ENCODE measurements at regions not wholly inside any gene's neighbourhood (a gene's known extent, or its start where the extent isn't known, plus 50 kb on each side); places are given as distances from the start of the nearest gene placed in this dataset.
"Not testable (repeated sequence)": the region's sequence is repeated elsewhere in the genome, so short reads cannot be mapped to it uniquely, and the experiment has no call there.

GRCh38 chr16:29328528-29328927, 78.0 kb downstream of the NPIPB11 start:
- DNase-seq (ENCODE audit: low read depth) = not testable (repeated sequence)

GRCh38 chr16:29327631-29328408, 78.7 kb downstream of the NPIPB11 start:
- not testable (repeated sequence) for DNase-seq (ENCODE audit: low read depth)

- DNase-seq (ENCODE audit: low read depth) = not testable (repeated sequence)
These were observed 80.1 kb downstream of the NPIPB11 start for GRCh38 chr16:29326164-29327125.

- DNase-seq (ENCODE audit: low read depth) = not testable (repeated sequence)
These were observed 82.8 kb downstream of the NPIPB11 start for GRCh38 chr16:29323725-29324124.

- no peak for DNase-seq (ENCODE audit: low read depth)
These were observed 84.9 kb downstream of the NPIPB11 start for GRCh38 chr16:29321585-29321984.

- no peak for DNase-seq (ENCODE audit: low read depth)
These were observed 85.5 kb downstream of the NPIPB11 start for GRCh38 chr16:29321000-29321393.

GRCh38 chr16:29320274-29320999, 86.1 kb downstream of the NPIPB11 start:
- DNase-seq (ENCODE audit: low read depth) = no peak

- DNase-seq (ENCODE audit: low read depth) = no peak
These were observed 86.8 kb downstream of the NPIPB11 start for GRCh38 chr16:29319726-29320125.

- DNase-seq (ENCODE audit: low read depth) = not testable (repeated sequence)
These were observed 87.9 kb downstream of the NPIPB11 start for GRCh38 chr16:29318561-29318968.

GRCh38 chr16:29318037-29318436, 88.5 kb downstream of the NPIPB11 start:
- no peak for DNase-seq (ENCODE audit: low read depth)

GRCh38 chr16:29317269-29317668, 89.2 kb downstream of the NPIPB11 start:
- no peak for DNase-seq (ENCODE audit: low read depth)

- DNase-seq (ENCODE audit: low read depth) = no peak
These were observed 89.7 kb downstream of the NPIPB11 start for GRCh38 chr16:29316761-29317183.

- DNase-seq (ENCODE audit: low read depth) = no peak
These were observed 90.5 kb downstream of the NPIPB11 start for GRCh38 chr16:29315916-29316517.

- DNase-seq (ENCODE audit: low read depth) = no peak
These were observed 91.5 kb downstream of the NPIPB11 start for GRCh38 chr16:29315046-29315445.

GRCh38 chr16:29314292-29314934, 92.1 kb downstream of the NPIPB11 start:
- DNase-seq (ENCODE audit: low read depth) = no peak

GRCh38 chr16:29313559-29314048, 92.9 kb downstream of the NPIPB11 start:
- DNase-seq (ENCODE audit: low read depth) = no peak

GRCh38 chr16:29312835-29313558, 93.5 kb downstream of the NPIPB11 start:
- no peak for DNase-seq (ENCODE audit: low read depth)

GRCh38 chr16:29312345-29312675, 94.2 kb downstream of the NPIPB11 start:
- not testable (repeated sequence) for DNase-seq (ENCODE audit: low read depth)

- DNase-seq (ENCODE audit: low read depth) = no peak
These were observed 94.8 kb downstream of the NPIPB11 start for GRCh38 chr16:29311461-29312344.

Data from activated T-cell treated with anti-CD3 and anti-CD28 coated beads for 48 hours (primary cell).